Astrocyte of the spinal cord (primary cell): ENCODE measurements at regions not wholly inside any gene's neighbourhood (a gene's known extent, or its start where the extent isn't known, plus 50 kb on each side); places are given as distances from the start of the nearest gene placed in this dataset.

ENCODE experiments used
- DNase-seq: peaks from one replicate; pipeline ENCODE4 v3.0.0; 2011; ENCODE audit warnings: low read depth, low spot score
- H3K4me3 ChIP-seq: 2 replicates; pipeline ENCODE4 v1.5.1; 2011; ENCODE audit warnings: low read depth, mild to moderate bottlenecking, low read length, moderate library complexity
- in situ Hi-C: cut with HindIII; loops from 2 replicates; pipeline ENCODE4 v1.10.0; 2017; ENCODE audit warnings: low sequenced_read_pairs
- TF ChIP-seq, protein P1 (sequence below): IDR thresholded peaks from 2 replicates; pipeline ENCODE4 v1.5.1; 2012; ENCODE audit warnings: low read depth, mild to moderate bottlenecking, low read length, inconsistent platforms

GRCh38 chr2:193024791-193025190 is 830.1 kb upstream of the TMEFF2 start:
- in situ Hi-C loops = no loop called here

DNA sequence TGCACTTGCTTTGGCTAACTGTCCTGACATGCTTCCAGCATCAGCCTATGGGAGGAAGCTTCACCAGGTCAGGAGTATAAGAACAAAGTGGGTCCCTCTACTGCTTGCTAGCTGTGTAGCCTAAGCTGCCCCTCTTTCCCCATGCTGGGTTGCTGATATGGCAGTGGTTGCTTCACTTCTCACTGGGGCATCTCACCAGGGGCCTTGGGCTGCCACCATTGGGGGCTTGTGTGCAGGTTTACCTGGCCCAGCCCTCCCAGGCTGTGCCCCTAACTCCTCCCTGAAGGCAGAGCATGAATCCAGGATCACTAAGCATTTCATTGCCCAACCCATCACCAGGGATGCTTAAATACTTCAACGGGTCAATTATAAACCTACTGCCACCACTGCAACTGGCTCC is 817.1 kb upstream of the TMEFF2 start:
- no peak for DNase-seq
- TF ChIP-seq, protein P1, sequence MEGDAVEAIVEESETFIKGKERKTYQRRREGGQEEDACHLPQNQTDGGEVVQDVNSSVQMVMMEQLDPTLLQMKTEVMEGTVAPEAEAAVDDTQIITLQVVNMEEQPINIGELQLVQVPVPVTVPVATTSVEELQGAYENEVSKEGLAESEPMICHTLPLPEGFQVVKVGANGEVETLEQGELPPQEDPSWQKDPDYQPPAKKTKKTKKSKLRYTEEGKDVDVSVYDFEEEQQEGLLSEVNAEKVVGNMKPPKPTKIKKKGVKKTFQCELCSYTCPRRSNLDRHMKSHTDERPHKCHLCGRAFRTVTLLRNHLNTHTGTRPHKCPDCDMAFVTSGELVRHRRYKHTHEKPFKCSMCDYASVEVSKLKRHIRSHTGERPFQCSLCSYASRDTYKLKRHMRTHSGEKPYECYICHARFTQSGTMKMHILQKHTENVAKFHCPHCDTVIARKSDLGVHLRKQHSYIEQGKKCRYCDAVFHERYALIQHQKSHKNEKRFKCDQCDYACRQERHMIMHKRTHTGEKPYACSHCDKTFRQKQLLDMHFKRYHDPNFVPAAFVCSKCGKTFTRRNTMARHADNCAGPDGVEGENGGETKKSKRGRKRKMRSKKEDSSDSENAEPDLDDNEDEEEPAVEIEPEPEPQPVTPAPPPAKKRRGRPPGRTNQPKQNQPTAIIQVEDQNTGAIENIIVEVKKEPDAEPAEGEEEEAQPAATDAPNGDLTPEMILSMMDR = no peak
- no peak overlapping the region for H3K4me3 ChIP-seq
- in situ Hi-C loops = no loop called here

More at GRCh38 chr2:193024791-193025190, 830.1 kb upstream of the TMEFF2 start:
- H3K4me3 ChIP-seq = no peak overlapping the region
- TF ChIP-seq, protein P1 = no peak
- no peak for DNase-seq

GRCh38 chr2:192993059-192993458 is 798.3 kb upstream of the TMEFF2 start:
- no peak for DNase-seq
- TF ChIP-seq, protein P1 = no peak
- in situ Hi-C loops = no loop called here
- no peak overlapping the region for H3K4me3 ChIP-seq

- TF ChIP-seq, protein P1 = no peak
- in situ Hi-C loops = no loop called here
- no peak overlapping the region for H3K4me3 ChIP-seq
- no peak for DNase-seq
Observed at GRCh38 chr2:192983173-192983572, 788.4 kb upstream of the TMEFF2 start.

DNA sequence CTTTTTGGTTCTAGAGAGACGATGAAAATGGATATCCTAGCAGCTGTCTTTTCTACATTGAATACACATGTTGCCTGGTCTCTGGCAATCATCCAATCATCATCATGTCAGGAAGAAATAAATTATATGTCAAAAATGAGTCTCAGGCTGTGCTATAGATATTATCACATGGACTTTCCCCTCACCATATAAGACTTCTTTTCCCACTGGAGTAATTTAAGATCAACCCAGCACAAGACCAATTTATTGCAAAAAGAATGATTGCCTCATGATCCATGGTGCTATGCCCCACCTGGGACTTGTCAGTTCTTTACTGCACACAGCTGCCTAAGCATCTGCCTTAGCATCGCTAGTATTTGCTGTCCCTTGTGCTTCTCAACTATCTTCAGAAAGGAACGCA is 783.7 kb upstream of the TMEFF2 start:
- DNase-seq = no peak
- TF ChIP-seq, protein P1 = no peak
- in situ Hi-C loops = no loop called here
- H3K4me3 ChIP-seq = no peak overlapping the region

- in situ Hi-C loops = no loop called here
- H3K4me3 ChIP-seq = no peak overlapping the region
- DNase-seq = no peak
- TF ChIP-seq, protein P1 = no peak
Observed at GRCh38 chr2:192971981-192972380, 777.2 kb upstream of the TMEFF2 start.

GRCh38 chr2:192969055-192969454 is 774.3 kb upstream of the TMEFF2 start:
- TF ChIP-seq, protein P1 = no peak
- in situ Hi-C loops = no loop called here
- H3K4me3 ChIP-seq = no peak overlapping the region
- no peak for DNase-seq
